ENCODE measurements at regions not wholly inside any gene's neighbourhood (a gene's known extent, or its start where the extent isn't known, plus 50 kb on each side); places are given as distances from the start of the nearest gene placed in this dataset.

- H3K36me3 ChIP-seq (ENCODE audit: control insufficient read depth in 2 of 2, extremely low read depth in 1 of 2, insufficient read depth in 2 of 2, low read length in 2 of 2), result no peaks in the 10 kb centered on the region
- dilution Hi-C loops (cut with MboI; ENCODE audit: extremely low pct_ligation_motif_present, low sequenced_read_pairs), result no loop called here
- TF ChIP-seq EZH2 (IDR thresholded peaks at IDR 0.05; ENCODE audit: low read length) (no peak), CTCF (optimal IDR thresholded peaks at IDR 0.05 in 1 of 3, IDR thresholded peaks at IDR 0.05 in 1 of 3, conservative IDR thresholded peaks at IDR 0.05 in 1 of 3; ENCODE audit: extremely low read depth in 1 of 3, insufficient read depth in 2 of 3, low read length in 3 of 3) (no peak)
- FAIRE-seq, result no peak
- no peak overlapping the region for H2AFZ ChIP-seq (ENCODE audit: control insufficient read depth, low read length)
- no peak overlapping the region for H3K9ac ChIP-seq (ENCODE audit: control insufficient read depth, extremely low read depth, insufficient read depth, low read length)
- no peak overlapping the region for H3K4me3 ChIP-seq (ENCODE audit: control insufficient read depth in 2 of 3, extremely low read depth in 1 of 3, insufficient read depth in 2 of 3, low read depth in 1 of 3, low read length in 3 of 3)
- no peak for DNase-seq (ENCODE audit: low read depth, low spot score)
- H3K27me3 ChIP-seq (ENCODE audit: control insufficient read depth, extremely low read depth, insufficient read depth, low read length), result no peaks in the 10 kb centered on the region
- no peaks in the 10 kb centered on the region for H3K79me2 ChIP-seq (ENCODE audit: control insufficient read depth, insufficient read depth, low read length)
- H3K9me3 ChIP-seq (ENCODE audit: control insufficient read depth, low read depth, low read length), result no peaks in the 10 kb centered on the region
- H3K4me2 ChIP-seq (ENCODE audit: control insufficient read depth, extremely low read depth, insufficient read depth, low read depth, low read length), result no peak overlapping the region
- no peaks in the 10 kb centered on the region for H3K9me1 ChIP-seq (ENCODE audit: control insufficient read depth, extremely low read depth, insufficient read depth, low read length)
- no peak overlapping the region for H3K27ac ChIP-seq (ENCODE audit: control insufficient read depth, insufficient read depth, low read length)
- H4K20me1 ChIP-seq (ENCODE audit: control insufficient read depth, extremely low read depth, insufficient read depth, low read length), result no peaks in the 10 kb centered on the region
- no peaks in the 10 kb centered on the region for H3K4me1 ChIP-seq (ENCODE audit: control insufficient read depth, extremely low read depth, insufficient read depth, low read length)
These were observed 505.7 kb upstream of the KIF2B start for GRCh38 chr17:53316988-53317387.

GRCh38 chr17:53316073-53316472 is 506.7 kb upstream of the KIF2B start:
- DNase-seq (ENCODE audit: low read depth, low spot score) (no peak), FAIRE-seq (no peak)
- TF ChIP-seq CTCF (optimal IDR thresholded peaks at IDR 0.05 in 1 of 3, IDR thresholded peaks at IDR 0.05 in 1 of 3, conservative IDR thresholded peaks at IDR 0.05 in 1 of 3; ENCODE audit: extremely low read depth in 1 of 3, insufficient read depth in 2 of 3, low read length in 3 of 3) (no peak), EZH2 (IDR thresholded peaks at IDR 0.05; ENCODE audit: low read length) (no peak)
- H3K4me2 ChIP-seq (ENCODE audit: control insufficient read depth, extremely low read depth, insufficient read depth, low read depth, low read length), result no peak overlapping the region
- no peaks in the 10 kb centered on the region for H3K27me3 ChIP-seq (ENCODE audit: control insufficient read depth, extremely low read depth, insufficient read depth, low read length)
- no peaks in the 10 kb centered on the region for H3K36me3 ChIP-seq (ENCODE audit: control insufficient read depth in 2 of 2, extremely low read depth in 1 of 2, insufficient read depth in 2 of 2, low read length in 2 of 2)
- no peaks in the 10 kb centered on the region for H3K9me3 ChIP-seq (ENCODE audit: control insufficient read depth, low read depth, low read length)
- no peak overlapping the region for H3K27ac ChIP-seq (ENCODE audit: control insufficient read depth, insufficient read depth, low read length)
- H3K9me1 ChIP-seq (ENCODE audit: control insufficient read depth, extremely low read depth, insufficient read depth, low read length), result no peaks in the 10 kb centered on the region
- H4K20me1 ChIP-seq (ENCODE audit: control insufficient read depth, extremely low read depth, insufficient read depth, low read length), result no peaks in the 10 kb centered on the region
- H3K9ac ChIP-seq (ENCODE audit: control insufficient read depth, extremely low read depth, insufficient read depth, low read length), result no peak overlapping the region
- H3K79me2 ChIP-seq (ENCODE audit: control insufficient read depth, insufficient read depth, low read length), result no peaks in the 10 kb centered on the region
- dilution Hi-C loops (cut with MboI; ENCODE audit: extremely low pct_ligation_motif_present, low sequenced_read_pairs), result no loop called here
- H2AFZ ChIP-seq (ENCODE audit: control insufficient read depth, low read length), result no peak overlapping the region
- H3K4me1 ChIP-seq (ENCODE audit: control insufficient read depth, extremely low read depth, insufficient read depth, low read length), result no peaks in the 10 kb centered on the region
- no peak overlapping the region for H3K4me3 ChIP-seq (ENCODE audit: control insufficient read depth in 2 of 3, extremely low read depth in 1 of 3, insufficient read depth in 2 of 3, low read depth in 1 of 3, low read length in 3 of 3)
